Psoas muscle (tissue), 7 donors: ENCODE measurements at regions not wholly inside any gene's neighbourhood (a gene's known extent, or its start where the extent isn't known, plus 50 kb on each side); places are given as distances from the start of the nearest gene placed in this dataset.

ENCODE experiments used
- ATAC-seq, 4 donors: fragments of 200-7000 bp; cut with Tn5 transposase; one replicate each; pipeline ENCODE4 v1.9.1; 2020; ENCODE audit warnings: moderate library complexity in 3 of 4, mild to moderate bottlenecking in 2 of 4
- DNase-seq, 2 donors: peaks; one replicate each; pipeline ENCODE4 v3.0.0-alpha.2; 2020
- H3K27ac ChIP-seq: fragments of 200-600 bp; one replicate; pipeline ENCODE4 v1.8.0; 2022
- H3K27me3 ChIP-seq, 3 donors: fragments of 200-600 bp in 1 of 3; one replicate each; pipeline versions ENCODE4 v1.6.1 to v1.8.0; 2013 to 2022; ENCODE audit warnings: low read length in 2 of 3, mild to moderate bottlenecking in 2 of 3, moderate library complexity in 1 of 3; ENCODE audit not compliant: insufficient read depth in 3 of 3
- H3K36me3 ChIP-seq, 2 donors: fragments of 200-600 bp in 1 of 2; one replicate each; pipeline versions ENCODE4 v1.6.1 to v1.8.0; 2013 to 2022; ENCODE audit warnings: low read depth in 1 of 2, mild to moderate bottlenecking in 1 of 2, moderate library complexity in 1 of 2; ENCODE audit not compliant: insufficient read depth in 1 of 2
- H3K4me1 ChIP-seq: fragments of 200-600 bp; one replicate; pipeline ENCODE4 v1.8.0; 2022
- H3K4me3 ChIP-seq: fragments of 200-600 bp; one replicate; pipeline ENCODE4 v1.8.0; 2022; ENCODE audit warnings: mild to moderate bottlenecking
- H3K9me3 ChIP-seq: fragments of 200-600 bp; one replicate; pipeline ENCODE4 v1.8.0; 2022
- WGBS, 3 donors: extraction: QIAGEN DNeasy Blood & Tissue Kit; methylation state at CpG; one replicate each; pipeline versions ENCODE4 v1.1.6 to v1.1.7; 2013; 5-methylcytosine and 5-hydroxymethylcytosine counted together
- intact Hi-C, 2 donors: fragments of 100-400 bp; cut with DNase I; formaldehyde crosslinking; loops; one replicate each; pipeline versions ENCODE4 v1.11.0 to v1.14.2; 2022
- TF ChIP-seq, protein P1 (sequence below): fragments of 200-600 bp; IDR thresholded peaks from one replicate; pipeline ENCODE4 v1.8.0; 2022; ENCODE audit warnings: antibody characterized with exemption
- donor health status: healthy with polysubstance abuse.
- donor health status: DM: no; HTN: no; CAD: no; lungs with moderate emphysema.
- donor health status: Bipolar disorder and iron deficiency.
- donor health status: healthy.
- donor health status: DM: yes; HTN: yes; CAD: no.
- donor health status: DM: no; HTN: no; CAD: no.
- donor health status: DM: yes; HTN: yes; CAD: no.

DNA sequence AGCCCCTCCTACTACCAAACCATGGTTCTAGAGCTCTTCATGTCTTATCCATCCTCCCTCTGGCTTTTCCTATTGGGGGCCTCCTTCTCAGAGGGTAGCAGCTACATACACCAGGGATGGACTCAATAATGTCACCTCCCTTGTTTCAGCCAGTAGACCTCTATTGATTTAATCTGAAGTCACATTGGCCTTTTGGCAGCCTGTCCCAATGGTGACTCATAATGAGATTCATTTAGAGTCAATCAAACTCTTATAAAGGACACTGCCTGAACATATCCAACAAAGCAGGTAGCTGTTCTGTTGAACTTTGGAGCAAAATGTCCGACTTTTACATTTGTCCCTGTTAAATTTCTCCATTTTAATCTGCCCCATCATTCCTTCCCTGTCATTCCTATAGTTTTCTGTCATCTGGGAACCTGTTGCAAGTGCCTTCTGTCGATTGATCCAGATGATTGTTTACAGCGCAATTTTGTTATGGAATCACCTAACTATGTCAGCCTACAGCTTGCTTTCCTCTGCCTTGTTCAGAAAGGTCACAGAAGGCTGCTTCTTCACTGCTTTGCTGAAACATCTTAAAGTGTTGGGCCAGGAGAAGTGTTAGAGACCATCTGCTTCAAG, 105.9 kb downstream of the ETS2 start:
- 77 to 96% (median 94%) methylated on average over 3 of the region's 3 CpGs for WGBS, 3 donors
- H3K27me3 ChIP-seq = no peaks in the 10 kb centered on the region
- TF ChIP-seq, protein P1, sequence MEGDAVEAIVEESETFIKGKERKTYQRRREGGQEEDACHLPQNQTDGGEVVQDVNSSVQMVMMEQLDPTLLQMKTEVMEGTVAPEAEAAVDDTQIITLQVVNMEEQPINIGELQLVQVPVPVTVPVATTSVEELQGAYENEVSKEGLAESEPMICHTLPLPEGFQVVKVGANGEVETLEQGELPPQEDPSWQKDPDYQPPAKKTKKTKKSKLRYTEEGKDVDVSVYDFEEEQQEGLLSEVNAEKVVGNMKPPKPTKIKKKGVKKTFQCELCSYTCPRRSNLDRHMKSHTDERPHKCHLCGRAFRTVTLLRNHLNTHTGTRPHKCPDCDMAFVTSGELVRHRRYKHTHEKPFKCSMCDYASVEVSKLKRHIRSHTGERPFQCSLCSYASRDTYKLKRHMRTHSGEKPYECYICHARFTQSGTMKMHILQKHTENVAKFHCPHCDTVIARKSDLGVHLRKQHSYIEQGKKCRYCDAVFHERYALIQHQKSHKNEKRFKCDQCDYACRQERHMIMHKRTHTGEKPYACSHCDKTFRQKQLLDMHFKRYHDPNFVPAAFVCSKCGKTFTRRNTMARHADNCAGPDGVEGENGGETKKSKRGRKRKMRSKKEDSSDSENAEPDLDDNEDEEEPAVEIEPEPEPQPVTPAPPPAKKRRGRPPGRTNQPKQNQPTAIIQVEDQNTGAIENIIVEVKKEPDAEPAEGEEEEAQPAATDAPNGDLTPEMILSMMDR = no peak
- H3K27ac ChIP-seq = peak overlapping the region; percentile 94
- ATAC-seq = no peak
- no peaks in the 10 kb centered on the region for H3K36me3 ChIP-seq
- peaks cover 67% of the 10 kb centered on the region for H3K4me1 ChIP-seq
- intact Hi-C loops = loop anchor here (5.0 to 10.0 kb wide), 3 partner anchors 76 to 173 kb away; partner anchors contain the start of gene ETS2 (in 1 of the 2)
- H3K4me3 ChIP-seq = no peak overlapping the region
- H3K9me3 ChIP-seq = no peaks in the 10 kb centered on the region
- no peak for DNase-seq

- Histone ChIP-seq H3K27me3 (no peaks in the 10 kb centered on the region), H3K4me1 (peaks cover 68% of the 10 kb centered on the region), H3K36me3 (no peaks in the 10 kb centered on the region), H3K27ac (peak overlapping the region; percentile 94), H3K4me3 (no peak overlapping the region), H3K9me3 (no peaks in the 10 kb centered on the region)
- ATAC-seq = peak in 2 of 4 donors; percentile 8 to 22
- no peak for DNase-seq
- TF ChIP-seq, protein P1 = no peak
- intact Hi-C loops = loop anchor here (5.0 to 10.0 kb wide), 3 partner anchors 77 to 174 kb away; partner anchors contain the start of gene ETS2 (in 1 of the 2)
- 71 to 78% (median 71%) methylated on average over 9 of the region's 9 CpGs for WGBS, 3 donors
Measured at GRCh38 chr21:38910390-38911067, 104.8 kb downstream of the ETS2 start.

DNA sequence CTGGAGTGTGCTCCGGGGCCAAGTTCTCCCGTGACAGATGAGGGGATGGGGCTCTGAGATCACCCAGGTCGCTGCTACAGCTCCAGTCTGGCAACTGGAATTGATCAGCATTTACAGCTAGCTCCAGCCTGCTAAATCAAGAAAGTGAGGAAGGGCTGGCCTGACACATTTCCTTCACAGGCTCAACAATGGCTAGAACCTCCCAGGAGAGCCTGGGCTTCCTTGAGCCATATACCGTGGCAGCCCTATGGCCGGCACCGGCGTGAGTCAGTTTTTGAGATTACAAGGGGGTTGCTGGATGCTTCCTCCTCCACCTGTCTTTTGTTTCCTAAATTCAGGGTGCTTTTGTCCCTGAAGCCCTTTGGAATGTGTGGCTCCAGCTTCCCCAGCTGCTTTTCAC, 104.2 kb downstream of the ETS2 start:
- no peak overlapping the region for H3K4me3 ChIP-seq
- DNase-seq = no peak
- intact Hi-C loops = loop anchor here (5.0 to 10.0 kb wide), 4 partner anchors 77 to 177 kb away; partner anchors contain the start of gene ETS2 (in 1 of the 2)
- H3K4me1 ChIP-seq = peaks cover 63% of the 10 kb centered on the region
- H3K27ac ChIP-seq = peak overlapping the region; percentile 94
- H3K36me3 ChIP-seq = no peaks in the 10 kb centered on the region
- WGBS, 3 donors = 69 to 73% (median 72%) methylated on average over 7 of the region's 7 CpGs
- ATAC-seq = no peak
- TF ChIP-seq, protein P1 = no peak
- no peaks in the 10 kb centered on the region for H3K27me3 ChIP-seq
- H3K9me3 ChIP-seq = no peaks in the 10 kb centered on the region

GRCh38 chr21:38909109-38909508, 103.4 kb downstream of the ETS2 start:
- Histone ChIP-seq H3K27ac (peak overlapping the region; percentile 94), H3K4me3 (no peak overlapping the region), H3K4me1 (peaks cover 62% of the 10 kb centered on the region), H3K36me3 (no peaks in the 10 kb centered on the region), H3K27me3 (no peaks in the 10 kb centered on the region), H3K9me3 (no peaks in the 10 kb centered on the region)
- TF ChIP-seq, protein P1 = no peak
- no peak for ATAC-seq
- intact Hi-C loops = loop anchor here in 1 of 2 donors (5.0 kb wide), 1 partner anchor 178 kb away; no protein-coding TSS in a partner anchor
- WGBS, 3 donors = 95 to 99% (median 98%) methylated on average over 8 of the region's 8 CpGs
- no peak for DNase-seq
